NOMO-1 treated with dmso at 0.1 percent for 144 hours (cell line): ENCODE measurements at regions not wholly inside any gene's neighbourhood (a gene's known extent, or its start where the extent isn't known, plus 50 kb on each side); places are given as distances from the start of the nearest gene placed in this dataset.
A peak's percentile ranks its signal among the peaks of the same experiment; 100 is the strongest.

Experiments
- DNase-seq: peaks from one replicate; lab custom pipeline; 2025; ENCODE audit not compliant: unreplicated experiment; lab: John Stamatoyannopoulos, UW

DNA sequence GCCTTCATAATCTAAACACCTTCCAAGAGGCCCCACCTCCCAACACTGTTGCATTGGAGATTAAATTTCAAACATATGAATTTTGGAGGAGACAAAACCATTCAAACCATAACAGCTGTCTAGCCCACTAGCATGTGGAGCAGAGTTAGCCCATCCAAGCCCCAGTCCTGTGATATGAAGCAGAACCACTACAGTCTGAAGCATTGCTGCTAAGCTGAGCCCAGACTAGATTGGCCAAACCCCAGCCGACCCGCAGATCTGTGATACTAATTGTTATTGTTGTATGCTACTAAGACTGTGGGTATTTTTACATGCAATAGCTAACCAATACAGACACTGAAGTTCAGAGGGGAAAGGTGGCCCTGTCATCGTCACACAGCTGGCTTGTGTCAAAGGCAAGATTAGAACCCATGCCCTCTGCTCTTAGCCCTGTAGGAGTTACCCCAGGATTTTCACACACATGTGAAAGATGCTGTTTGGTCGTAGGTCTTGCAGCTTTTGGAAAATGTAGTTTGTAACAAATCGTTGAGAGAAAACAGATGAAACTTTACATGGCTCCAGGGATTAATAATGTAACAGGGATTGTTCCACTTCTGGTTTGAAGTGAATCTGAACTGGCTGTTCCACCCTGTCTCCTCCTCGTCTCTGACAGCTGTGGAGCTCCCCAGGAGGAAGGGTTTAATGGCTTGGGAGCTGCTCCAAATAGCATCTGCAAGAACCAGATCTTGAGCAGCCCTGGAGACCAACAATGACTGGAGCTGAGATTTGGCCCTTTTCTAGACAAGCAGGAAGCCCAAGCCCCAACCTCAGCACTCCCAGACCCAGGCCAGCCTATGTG lies 517.5 kb downstream of the MID1IP1 start:
- no peak for DNase-seq

DNA sequence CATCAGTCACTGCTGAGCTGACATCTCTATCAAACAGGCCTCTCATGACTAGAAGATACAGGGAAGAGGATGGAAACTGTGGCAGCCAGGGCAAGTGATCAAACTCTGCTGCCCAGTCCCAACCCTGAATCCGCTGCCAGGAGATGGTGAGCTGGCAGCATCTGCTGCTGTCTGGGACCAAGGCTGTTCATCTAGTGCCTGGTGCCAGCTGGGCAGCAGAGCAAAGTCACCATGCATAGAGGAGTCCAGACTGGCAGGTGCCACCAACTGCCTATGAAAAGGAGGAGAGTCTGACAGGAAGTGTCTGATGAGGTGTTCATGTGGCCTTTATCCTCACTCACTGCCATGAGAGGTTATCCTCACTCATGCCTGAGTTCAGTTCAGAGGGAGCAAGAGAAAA lies 518.9 kb downstream of the MID1IP1 start:
- no peak for DNase-seq

DNA sequence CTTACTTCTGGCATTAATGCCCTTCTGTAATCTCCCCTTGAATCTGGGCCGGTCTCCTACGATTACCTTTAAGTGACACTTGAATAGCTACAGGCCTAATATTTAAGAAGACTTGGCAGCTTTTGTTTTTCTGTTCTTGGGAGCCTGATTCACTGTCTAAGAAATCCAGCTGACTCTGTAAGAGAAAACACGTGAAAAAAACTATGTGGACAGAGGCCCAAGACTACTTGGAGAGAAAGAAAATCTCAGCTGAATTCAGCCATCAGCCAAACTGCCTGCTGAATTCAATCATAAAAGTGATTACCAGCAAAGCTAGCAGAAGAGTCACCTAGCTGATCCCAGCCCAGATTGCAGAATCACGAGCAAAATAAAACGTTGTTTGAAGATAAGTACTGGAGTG lies 521.2 kb downstream of the MID1IP1 start:
- DNase-seq = no peak

DNA sequence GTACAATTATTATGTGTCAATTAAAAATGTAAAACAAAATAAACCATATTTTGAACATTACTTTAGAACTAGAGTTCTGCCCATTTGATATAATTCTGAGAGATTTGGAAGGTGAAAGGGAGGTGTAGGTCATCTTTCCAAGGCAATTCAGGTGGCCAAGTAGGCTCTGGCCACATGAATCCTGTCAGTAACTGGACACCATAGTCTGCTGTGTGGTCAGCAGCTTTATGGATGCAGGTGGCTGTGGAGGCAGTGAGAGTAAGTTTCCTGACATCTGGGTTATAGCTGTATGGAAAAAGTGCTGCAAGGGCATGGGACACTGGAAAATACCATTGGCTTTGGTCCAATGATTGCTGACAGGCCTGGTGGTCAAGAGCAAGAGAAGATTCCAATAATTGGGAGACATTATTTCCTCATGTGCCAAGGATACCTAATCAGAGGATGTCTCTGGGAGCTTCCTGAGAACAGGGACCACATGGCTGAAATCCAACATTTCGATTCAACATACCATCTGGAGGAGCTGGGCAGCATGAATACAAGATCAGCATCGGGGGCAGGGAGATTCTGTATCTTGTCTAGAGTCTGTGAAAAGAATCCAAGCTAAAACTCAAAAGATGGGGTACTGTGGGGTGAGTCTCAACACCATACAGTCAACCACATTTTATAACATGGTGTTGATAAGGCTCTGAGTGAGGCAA lies 523.1 kb downstream of the MID1IP1 start:
- DNase-seq = no peak

DNA sequence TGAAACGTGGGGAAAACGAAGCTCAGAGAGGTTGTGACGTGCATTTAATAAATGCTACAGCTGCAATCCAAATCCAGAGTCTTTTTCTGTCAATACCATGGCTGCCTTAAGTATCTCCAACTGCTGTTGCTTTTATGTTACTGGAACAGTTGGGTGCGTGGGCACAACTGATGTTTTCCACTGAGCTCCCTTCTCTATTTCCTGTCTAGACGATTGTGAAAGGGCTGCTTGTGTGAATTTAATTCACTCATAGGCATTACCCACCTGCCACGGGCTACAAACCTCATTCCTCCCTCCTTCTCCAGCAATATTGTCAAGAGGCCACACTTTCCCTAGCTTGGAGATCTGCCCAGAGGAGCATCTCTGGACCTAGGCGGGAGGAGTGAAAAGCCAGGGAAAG lies 526.0 kb downstream of the MID1IP1 start:
- no peak for DNase-seq

DNA sequence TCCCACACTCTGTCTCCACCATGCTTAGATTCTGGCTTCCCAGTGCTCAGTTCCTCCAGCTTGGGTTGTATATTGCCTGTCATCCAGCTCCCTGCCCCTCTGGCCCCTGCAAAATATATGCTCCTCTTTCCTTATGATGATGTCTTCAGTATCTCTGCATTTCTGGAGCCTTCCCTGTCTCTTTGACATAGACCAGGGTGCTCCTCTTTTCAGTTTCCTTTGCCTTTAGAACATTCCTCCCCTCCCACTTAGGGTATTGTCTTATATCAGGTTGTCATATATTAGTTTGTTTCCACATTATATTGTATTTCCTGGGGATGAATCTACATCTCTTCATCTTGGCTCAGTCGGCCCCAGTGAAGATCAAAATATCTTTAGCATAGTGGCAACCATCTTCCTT lies 526.4 kb downstream of the MID1IP1 start:
- no peak for DNase-seq

DNA sequence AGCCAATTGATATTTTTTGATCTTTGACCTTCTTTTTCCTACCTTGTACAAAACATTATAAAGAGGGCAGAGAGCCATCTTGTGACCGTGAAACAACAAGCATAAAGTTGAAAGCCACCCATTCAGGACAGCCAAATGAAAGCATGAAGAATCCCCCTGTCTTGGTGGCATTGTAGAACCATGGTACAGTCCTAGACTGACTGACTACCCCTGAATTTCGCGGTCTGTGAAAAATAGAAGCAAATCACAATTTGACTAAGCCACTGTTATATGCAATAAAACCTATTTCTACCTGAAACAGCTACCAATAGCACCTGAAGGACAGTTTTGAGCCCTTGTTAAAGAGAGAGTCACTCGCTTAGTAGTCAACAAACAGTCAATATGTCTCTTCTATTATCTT lies 527.4 kb downstream of the MID1IP1 start:
- no peak for DNase-seq

DNA sequence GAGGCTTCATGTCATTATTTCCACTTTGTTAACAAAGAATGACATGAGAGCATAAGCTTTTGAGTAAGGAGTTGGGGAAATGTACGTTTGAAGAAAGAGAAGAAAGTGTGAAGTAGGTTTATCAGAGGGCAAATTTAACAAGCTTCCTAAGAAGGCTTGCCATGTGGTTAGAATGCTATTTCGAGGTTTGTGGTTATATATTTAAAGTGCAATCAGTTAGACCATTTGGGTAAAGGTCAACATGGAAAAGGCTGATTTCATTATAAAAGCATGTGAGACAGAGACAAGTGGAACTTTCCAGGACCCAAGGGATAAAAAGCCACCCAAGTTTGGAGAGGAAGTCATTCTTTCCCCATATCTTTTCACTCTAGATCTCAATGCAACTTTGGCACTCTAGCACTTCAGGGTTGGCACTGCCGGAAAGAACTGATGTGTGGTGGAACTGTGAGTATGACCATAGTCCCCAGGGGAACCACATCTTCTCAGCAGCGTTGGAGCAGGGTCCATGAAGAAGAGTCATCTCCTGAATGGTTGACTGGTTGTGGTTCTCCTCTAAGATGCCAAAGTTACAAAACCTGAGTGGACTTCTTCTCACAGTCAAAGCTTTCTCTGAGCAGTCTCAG lies 529.9 kb downstream of the MID1IP1 start:
- peak; percentile 35 for DNase-seq

DNA sequence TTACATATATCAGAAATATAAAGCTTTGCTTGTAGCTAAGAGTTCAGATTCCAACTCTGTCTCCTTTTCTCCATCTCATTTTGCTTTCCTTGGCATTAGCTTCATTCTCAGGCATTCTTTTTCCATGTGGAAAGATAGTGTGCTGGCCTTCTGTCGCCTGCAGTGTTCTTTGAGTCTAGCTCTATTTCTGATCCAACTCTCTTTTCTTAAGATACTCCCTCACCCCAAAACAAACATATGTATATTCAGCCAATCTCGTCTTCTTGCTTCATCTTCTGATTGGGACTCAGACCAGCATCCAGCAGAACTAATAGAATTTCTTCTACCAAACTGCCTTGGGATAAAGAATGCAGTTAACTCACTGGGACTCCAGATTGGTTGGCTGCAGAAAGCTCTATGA lies 532.2 kb downstream of the MID1IP1 start:
- no peak for DNase-seq

DNA sequence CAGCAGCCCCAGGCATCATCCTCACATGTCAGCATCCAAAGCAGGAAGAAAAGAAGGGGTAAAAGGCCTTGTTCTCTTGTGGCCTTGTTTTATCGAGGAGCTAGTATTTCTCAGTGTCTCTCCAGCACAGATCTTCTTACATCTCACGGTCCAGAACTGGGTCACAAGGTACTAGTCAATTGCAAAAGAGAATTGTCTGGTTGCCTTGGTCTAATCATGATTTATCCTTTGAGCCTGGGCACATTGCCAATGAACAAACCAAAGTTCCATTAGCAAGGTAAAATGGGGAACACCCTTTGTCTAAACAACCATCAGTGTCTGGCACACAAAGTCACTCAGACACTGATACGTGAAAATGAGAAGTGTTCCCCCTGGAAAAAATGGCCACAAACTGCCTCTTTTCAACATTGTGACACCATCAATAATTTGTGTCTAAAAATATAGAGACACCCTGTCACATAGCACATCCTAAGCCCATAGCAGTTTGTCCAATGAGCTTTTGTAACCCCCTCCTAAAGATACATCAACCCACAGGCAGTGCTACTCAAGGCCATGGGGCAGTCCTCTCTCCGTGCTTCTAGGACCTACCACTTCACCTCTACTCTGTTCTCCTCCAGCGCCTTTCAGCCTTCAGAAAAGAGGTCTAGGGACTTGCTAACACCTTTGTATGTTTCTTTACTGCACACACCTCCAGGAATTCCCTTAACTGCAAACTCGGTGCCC lies 534.4 kb downstream of the MID1IP1 start:
- DNase-seq = peak; percentile 65

DNA sequence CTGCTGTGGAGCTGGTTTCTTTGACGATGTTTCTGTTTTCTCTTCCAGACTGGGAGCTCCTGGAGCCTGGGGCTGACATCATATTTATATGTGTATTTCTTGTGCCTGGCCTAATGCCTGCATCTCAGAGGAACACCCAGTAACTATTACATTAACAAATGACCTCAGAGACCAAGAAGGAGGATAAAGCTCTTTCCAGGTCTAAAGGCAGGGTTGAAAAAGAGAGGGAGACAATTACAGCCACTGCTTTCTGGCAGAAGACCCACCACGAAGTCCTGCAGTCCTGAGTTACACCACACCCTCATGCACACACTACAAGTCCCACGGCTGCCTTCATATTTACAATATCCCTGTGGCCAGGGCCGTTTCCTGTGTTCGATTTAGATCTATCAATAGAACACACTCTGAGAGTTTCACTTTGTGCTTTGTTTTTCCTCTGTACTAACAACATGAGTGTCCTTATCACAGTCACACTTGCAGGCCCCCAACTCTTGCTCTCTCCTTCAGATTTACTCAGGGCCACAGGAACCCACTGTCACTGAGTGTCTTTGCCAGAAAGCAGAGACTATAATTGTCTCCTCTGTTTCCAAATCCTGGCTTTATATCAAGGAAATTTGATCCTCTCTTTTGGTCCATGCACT lies 535.5 kb downstream of the MID1IP1 start:
- DNase-seq = peak; percentile 19

DNA sequence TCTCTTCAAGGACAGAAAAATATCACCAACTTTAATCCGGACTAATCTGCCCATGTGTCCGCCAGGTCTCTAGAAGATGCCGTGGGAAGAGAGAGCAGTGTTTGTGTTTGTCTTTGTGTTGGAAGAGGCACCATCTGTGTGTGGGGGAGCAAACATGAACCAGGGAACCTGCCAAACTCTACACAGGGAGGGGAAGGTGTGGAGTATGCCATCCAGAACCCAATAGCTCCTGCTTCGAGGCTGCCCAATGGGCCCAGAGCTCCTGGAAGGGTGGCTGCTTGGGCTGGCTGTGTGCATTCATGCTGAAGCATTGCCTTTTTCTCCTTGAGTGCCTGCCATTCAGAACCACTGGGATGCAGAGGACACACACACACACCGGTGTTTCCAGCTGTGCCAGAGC lies 536.2 kb downstream of the MID1IP1 start:
- DNase-seq = no peak

DNA sequence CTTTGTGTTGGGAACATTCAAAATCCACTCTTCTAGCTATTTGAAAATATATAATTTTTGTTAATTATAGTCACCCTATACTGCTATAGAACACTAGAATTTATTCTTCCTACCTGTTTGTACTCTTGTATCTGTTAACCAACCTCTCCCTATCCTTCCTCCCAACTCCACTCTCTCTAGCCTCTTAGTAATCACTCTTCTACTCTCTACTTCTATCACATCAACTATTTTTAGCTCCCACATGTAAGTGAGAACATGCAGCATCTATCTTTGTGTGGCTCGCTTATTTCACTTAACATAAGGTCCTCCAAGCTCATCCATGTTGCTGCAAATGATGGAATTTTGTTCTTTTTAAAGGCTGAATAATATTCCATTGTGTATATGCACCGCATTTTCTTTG lies 537.3 kb downstream of the MID1IP1 start:
- DNase-seq = no peak

DNA sequence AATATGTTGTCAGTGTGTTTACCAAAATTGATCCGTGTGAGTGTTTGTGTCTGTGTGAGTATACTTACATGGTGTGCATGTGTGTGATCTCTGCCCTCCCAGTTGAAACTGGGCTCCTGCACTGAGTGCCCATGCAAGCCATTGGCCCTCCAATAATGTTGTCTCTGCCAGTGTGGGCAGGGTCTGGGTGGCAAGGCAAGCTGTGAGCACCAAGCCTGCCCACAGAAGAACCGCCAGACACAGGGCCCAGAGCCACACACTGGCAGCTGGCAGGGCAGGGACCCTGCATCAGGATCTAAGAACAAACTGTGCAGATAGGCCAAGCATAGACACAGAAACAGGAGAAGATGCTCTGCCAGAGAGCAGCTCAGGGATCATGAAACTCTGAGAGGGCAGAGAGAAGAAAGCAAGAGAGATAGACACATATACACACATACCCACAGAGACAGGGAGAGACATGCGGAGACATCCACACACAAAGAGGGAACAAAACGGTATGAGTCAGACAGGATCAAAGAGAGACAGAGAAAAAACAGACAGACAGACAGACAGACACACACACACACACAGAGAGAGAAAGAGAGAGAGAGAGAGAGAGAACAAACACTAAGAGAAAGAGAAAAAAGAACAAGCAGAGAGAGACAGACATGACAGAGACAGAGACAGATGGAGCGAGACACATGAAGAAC lies 555.0 kb downstream of the MID1IP1 start:
- no peak for DNase-seq

DNA sequence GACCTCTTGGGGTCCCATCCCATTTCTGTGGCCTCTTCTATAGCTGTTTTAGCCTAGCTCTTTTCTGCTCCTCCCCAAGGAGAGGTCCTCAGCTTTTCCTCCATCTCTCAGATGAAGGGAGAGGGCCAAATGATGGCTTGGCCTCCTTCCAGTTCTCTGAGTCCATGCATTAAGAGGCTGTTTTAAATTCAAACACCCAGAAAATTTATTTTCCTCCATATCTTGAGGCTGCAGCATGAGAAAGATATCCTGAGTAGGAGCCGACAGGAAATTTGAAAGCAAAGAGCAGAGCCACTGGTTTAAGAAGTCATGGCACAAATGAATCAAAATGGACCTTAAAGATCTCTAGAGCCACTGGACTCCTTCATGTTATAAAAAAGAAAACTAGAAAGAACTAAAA lies 558.8 kb downstream of the MID1IP1 start:
- DNase-seq = no peak

DNA sequence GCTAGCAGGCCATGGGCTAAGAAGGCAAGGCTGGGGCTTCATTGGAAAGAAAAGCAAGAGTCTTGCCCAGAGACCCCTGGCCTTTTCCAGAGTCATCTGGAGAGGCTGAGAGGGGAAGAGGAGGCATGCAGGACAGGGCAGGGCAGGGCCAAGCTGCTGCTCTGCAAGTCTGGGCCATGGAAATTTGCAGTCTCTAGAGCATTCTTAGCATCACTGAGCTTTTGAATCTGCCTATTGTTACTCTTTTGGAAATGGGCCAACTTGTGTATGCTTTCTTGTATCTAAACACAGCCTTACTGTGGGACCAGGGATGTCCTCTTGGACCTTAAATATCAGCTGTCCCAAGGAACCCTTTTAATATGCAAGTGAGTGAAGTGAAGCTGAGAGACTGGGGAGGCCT lies 560.5 kb downstream of the MID1IP1 start:
- no peak for DNase-seq

DNA sequence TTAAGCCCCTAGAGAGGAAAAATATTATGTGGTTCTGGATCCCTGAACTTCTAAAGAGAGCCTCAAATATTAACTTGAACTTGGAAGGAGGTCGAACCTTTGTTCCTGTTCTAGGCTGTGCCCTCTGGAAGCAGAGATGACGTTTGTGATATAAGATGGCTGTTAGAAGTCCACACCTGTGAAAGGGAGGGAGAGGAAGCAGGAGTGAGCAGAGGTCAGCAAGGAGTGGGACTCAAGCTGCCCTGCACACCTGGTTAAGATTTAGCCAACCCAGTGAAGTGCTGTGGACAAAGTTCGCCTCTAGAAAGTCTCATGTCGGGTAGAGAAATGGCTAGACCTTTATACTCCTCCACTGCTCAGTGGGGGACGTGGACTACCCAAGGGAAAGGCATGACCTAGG lies 566.2 kb downstream of the MID1IP1 start:
- DNase-seq = no peak

DNA sequence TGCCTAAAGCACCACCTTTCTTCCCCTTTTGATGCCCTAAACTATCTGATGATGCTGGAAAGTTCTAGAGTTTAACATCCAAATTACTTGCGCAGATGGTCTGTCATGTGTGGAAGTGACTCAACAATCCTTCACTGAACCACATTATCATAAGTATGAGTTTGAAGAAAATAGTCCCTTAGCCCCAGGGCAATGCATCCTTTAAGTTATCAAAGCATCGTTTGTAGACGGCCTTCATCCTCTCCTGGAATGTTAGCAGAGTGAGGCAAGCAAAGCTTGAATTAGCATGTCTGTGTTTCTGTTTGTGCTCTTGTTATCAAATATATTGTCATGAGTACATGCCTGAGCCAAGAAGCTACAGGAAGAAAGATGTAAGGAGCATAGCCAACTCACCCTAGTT lies 570.9 kb downstream of the MID1IP1 start:
- no peak for DNase-seq

DNA sequence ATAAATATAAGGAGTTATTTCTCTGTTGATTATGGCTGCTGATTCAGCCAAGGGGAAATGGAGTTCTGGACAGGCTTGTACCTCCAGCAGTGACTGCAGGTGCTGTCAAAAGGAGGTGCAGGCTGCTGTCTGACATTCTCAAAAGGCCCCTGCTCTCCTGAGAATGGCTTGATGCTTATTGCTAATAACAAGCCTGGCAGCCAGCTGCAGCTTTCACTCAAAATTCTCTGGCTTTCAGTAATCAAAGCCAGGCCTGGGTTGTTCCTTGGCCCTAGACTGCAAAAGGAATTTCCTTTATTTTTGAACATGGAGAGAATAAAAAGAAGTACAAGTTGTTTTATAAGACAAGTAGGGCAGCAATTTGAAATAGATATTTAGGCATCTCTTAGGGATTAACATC lies 575.9 kb downstream of the MID1IP1 start:
- DNase-seq = no peak

DNA sequence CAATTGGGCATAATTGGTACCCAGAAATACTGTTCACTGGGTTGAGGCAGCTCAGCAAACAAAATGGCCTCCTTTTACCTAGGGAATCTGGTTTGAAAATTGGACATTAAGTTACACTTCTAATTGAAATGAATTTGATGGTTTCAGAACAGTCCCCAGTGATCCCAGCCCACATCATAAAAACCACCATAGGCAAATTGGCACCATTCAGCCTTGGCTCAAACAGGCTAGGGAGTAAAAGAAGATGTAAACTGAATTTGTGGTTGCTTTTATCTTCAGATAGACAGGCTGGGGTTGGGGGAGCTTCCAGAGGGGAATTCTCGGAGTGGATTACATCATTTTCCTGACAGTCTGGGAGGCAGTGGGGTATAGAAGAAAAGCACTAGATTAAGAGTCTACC lies 576.5 kb downstream of the MID1IP1 start:
- no peak for DNase-seq

DNA sequence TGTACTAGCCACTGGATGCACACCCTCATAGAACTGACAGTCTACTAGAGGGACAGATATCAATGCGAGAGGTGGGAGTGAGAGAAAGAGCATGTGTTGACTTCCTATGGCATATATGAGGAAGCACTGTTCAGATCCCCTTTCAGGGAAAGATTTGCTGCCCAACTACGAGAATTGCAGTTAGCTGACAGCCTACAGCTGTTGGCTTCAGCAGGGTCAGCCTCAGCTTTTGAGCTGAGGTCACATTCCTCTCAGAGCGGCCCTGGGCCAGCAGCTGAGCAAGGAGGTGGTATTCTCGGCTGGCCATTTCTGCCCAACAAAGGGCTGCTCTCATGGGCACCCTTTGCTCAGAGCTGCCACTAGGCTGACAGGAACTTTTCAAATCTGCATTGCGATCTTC lies 580.2 kb downstream of the MID1IP1 start:
- DNase-seq = no peak
